ENCODE measurements at regions not wholly inside any gene's neighbourhood (a gene's known extent, or its start where the extent isn't known, plus 50 kb on each side); places are given as distances from the start of the nearest gene placed in this dataset.

GRCh38 chr12:102592134-102592533 is 111.8 kb upstream of the IGF1 start:
- WGBS, 2 donors (ENCODE audit: low coverage in 1 of 2): 74 to 84% methylated on average over 3 of the region's 3 CpGs
- H3K27ac ChIP-seq: no peak overlapping the region
- ATAC-seq: no peak

DNA sequence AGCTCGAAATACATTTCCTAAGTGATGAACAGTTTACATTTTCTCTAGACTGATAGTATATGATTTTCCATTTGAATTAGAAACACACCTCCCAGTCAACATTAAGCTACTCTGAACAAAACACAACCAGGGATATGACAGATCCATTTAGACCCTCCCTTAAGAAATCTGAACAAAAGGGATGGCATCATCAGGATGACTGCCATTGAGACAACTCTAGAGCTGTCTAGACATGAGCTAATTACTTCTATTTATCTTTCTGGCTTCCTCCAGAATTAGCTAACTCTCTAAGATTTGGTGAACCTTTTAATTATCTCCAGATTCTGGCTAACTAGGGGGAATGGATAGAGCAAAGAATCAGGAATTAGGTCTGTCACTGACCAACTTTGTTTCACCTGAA is 92.9 kb upstream of the IGF1 start:
- Histone ChIP-seq H3K4me3 (no peak overlapping the region), H3K36me3 (no peaks in the 10 kb centered on the region), H3K27ac (no peak overlapping the region), H3K9me3 (no peaks in the 10 kb centered on the region), H3K27me3 (no peaks in the 10 kb centered on the region), H3K4me1 (no peaks in the 10 kb centered on the region)
- WGBS, 2 donors (ENCODE audit: low coverage in 1 of 2): 55 to 90% methylated on average over 1 of the region's 1 CpG
- TF ChIP-seq, protein P1, sequence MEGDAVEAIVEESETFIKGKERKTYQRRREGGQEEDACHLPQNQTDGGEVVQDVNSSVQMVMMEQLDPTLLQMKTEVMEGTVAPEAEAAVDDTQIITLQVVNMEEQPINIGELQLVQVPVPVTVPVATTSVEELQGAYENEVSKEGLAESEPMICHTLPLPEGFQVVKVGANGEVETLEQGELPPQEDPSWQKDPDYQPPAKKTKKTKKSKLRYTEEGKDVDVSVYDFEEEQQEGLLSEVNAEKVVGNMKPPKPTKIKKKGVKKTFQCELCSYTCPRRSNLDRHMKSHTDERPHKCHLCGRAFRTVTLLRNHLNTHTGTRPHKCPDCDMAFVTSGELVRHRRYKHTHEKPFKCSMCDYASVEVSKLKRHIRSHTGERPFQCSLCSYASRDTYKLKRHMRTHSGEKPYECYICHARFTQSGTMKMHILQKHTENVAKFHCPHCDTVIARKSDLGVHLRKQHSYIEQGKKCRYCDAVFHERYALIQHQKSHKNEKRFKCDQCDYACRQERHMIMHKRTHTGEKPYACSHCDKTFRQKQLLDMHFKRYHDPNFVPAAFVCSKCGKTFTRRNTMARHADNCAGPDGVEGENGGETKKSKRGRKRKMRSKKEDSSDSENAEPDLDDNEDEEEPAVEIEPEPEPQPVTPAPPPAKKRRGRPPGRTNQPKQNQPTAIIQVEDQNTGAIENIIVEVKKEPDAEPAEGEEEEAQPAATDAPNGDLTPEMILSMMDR (IDR thresholded peaks at IDR 0.05): no peak
- TF ChIP-seq POLR2A (IDR thresholded peaks at IDR 0.05): no peak
- TF ChIP-seq POLR2AphosphoS5 (IDR thresholded peaks at IDR 0.05): no peak
- TF ChIP-seq EP300 (IDR thresholded peaks at IDR 0.05): no peak
- ATAC-seq: no peak

More at GRCh38 chr12:102592134-102592533, 111.8 kb upstream of the IGF1 start:
- H3K36me3 ChIP-seq: no peaks in the 10 kb centered on the region
- no peaks in the 10 kb centered on the region for H3K4me1 ChIP-seq
- peaks cover 0 to 7% (median 0%) of the 10 kb centered on the region in 3 donors for H3K9me3 ChIP-seq
- no peak overlapping the region for H3K4me3 ChIP-seq
- H3K27me3 ChIP-seq: no peaks in the 10 kb centered on the region
- TF ChIP-seq POLR2A (IDR thresholded peaks at IDR 0.05) (no peak), POLR2AphosphoS5 (IDR thresholded peaks at IDR 0.05) (no peak), EP300 (IDR thresholded peaks at IDR 0.05) (no peak)
- TF ChIP-seq, protein P1 (IDR thresholded peaks at IDR 0.05): no peak

DNA sequence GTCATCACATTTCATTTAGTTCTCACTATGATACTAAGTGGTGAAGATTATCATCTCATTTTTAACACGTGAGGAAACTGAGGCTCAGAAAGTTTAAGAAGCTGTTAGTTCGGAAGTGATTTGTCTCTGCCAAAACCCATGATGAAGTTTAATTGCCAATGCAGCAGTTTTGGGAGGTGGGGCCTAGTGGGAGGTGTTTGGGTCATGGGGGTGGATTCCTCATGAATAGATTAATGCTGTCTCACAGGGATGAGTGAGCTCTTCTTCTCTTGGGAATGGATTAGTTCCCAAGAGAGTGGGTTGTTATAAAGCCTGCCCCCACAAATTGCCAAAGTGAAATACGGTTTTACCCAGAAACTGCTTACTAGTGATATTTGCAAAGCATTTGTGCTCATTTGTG is 91.5 kb upstream of the IGF1 start:
- Histone ChIP-seq H3K4me1 (no peaks in the 10 kb centered on the region), H3K27ac (no peak overlapping the region), H3K9me3 (no peaks in the 10 kb centered on the region), H3K27me3 (no peaks in the 10 kb centered on the region), H3K36me3 (no peaks in the 10 kb centered on the region), H3K4me3 (no peak overlapping the region)
- ATAC-seq: no peak
- WGBS, 2 donors (ENCODE audit: low coverage in 1 of 2): 61 to 80% methylated on average over 3 of the region's 3 CpGs
- TF ChIP-seq, protein P1 (IDR thresholded peaks at IDR 0.05): no peak
- no peak for TF ChIP-seq POLR2AphosphoS5 (IDR thresholded peaks at IDR 0.05)
- TF ChIP-seq EP300 (IDR thresholded peaks at IDR 0.05): no peak
- no peak for TF ChIP-seq POLR2A (IDR thresholded peaks at IDR 0.05)

GRCh38 chr12:102570256-102570655 is 89.9 kb upstream of the IGF1 start:
- H3K4me1 ChIP-seq: no peaks in the 10 kb centered on the region
- no peak overlapping the region for H3K4me3 ChIP-seq
- peaks cover 0 to 6% (median 0%) of the 10 kb centered on the region in 3 donors for H3K9me3 ChIP-seq
- no peak overlapping the region for H3K27ac ChIP-seq
- ATAC-seq: no peak
- TF ChIP-seq POLR2AphosphoS5 (IDR thresholded peaks at IDR 0.05) (no peak), EP300 (IDR thresholded peaks at IDR 0.05) (no peak), POLR2A (IDR thresholded peaks at IDR 0.05) (no peak)
- TF ChIP-seq, protein P1 (IDR thresholded peaks at IDR 0.05): no peak
- H3K27me3 ChIP-seq: no peaks in the 10 kb centered on the region
- WGBS, 2 donors (ENCODE audit: low coverage in 1 of 2): 79 to 93% methylated on average over 2 of the region's 2 CpGs
- no peaks in the 10 kb centered on the region for H3K36me3 ChIP-seq

GRCh38 chr12:102569803-102570202 is 89.4 kb upstream of the IGF1 start:
- no peaks in the 10 kb centered on the region for H3K27me3 ChIP-seq
- ATAC-seq: no peak
- H3K4me3 ChIP-seq: no peak overlapping the region
- peaks cover 0 to 11% (median 0%) of the 10 kb centered on the region in 3 donors for H3K9me3 ChIP-seq
- H3K36me3 ChIP-seq: no peaks in the 10 kb centered on the region
- TF ChIP-seq, protein P1 (IDR thresholded peaks at IDR 0.05): no peak
- no peak for TF ChIP-seq POLR2AphosphoS5 (IDR thresholded peaks at IDR 0.05)
- no peak for TF ChIP-seq POLR2A (IDR thresholded peaks at IDR 0.05)
- no peak for TF ChIP-seq EP300 (IDR thresholded peaks at IDR 0.05)
- H3K4me1 ChIP-seq: no peaks in the 10 kb centered on the region
- no peak overlapping the region for H3K27ac ChIP-seq
- WGBS, 2 donors (ENCODE audit: low coverage in 1 of 2): 79 to 100% methylated on average over 1 of the region's 1 CpG

Measured in gastroesophageal sphincter (tissue), 4 donors.